Heart left ventricle (tissue), 13 donors: ENCODE measurements at regions not wholly inside any gene's neighbourhood (a gene's known extent, or its start where the extent isn't known, plus 50 kb on each side); places are given as distances from the start of the nearest gene placed in this dataset.

ENCODE experiments used
- CTCF ChIP-seq, 12 donors: fragments of 200-600 bp; sonication (generic) in 4 of 12; IDR thresholded peaks; one replicate each; pipeline versions ENCODE4 v1.5.0 to v1.8.0; 2018 to 2022; ENCODE audit warnings: antibody characterized with exemption in 12 of 12, mild to moderate bottlenecking in 5 of 12
- POLR2A ChIP-seq, 2 donors: fragments of 450-650 bp; IDR thresholded peaks; one replicate each; pipeline ENCODE4 v1.6.1; 2017; ENCODE audit warnings: antibody characterized with exemption in 2 of 2, mild to moderate bottlenecking in 2 of 2, moderate library complexity in 2 of 2
- donor health status: ischemic (EF 13 %, LVEDD 7.1; RV severe dilation, severe dysfunction).
- donor health status: DM: no; HTN: yes; CAD: no.
- donor health status: DM: no; HTN: no; CAD: no.
- donor health status: ischemic (EF 25% LVEDD 6.9; RV normal size, moderate dysfunction).
- donor health status: ischemic (EF 25% LVEDD 5.7; RV mildly dilated, moderate dysfunction).
- donor health status: ischemic (EF 35%, LVEDD 5.7; RV mildly dilated, moderate dysfunction).
- donor health status: nonischemic (EF 11% LVEDD 7.7; RV severe dilation, severe dysfunction).
- donor health status: DM: yes; HTN: yes; CAD: no.
- donor health status: PGD.
- donor health status: ischemic (EF 29% LVEDD 5.4; RV normal size, mild dysfunction).
- donor health status: nonischemic (EF 23%, LVEDD 6.1; RV moderate dilation, normal function).

- TF ChIP-seq CTCF (IDR thresholded peaks at IDR 0.05), result no peak
- no peak for TF ChIP-seq POLR2A (IDR thresholded peaks at IDR 0.05)
Observed at GRCh38 chr7:9264395-9264794, 831.0 kb downstream of the NXPH1 start.
